Astrocyte of the spinal cord (primary cell): ENCODE measurements at regions not wholly inside any gene's neighbourhood (a gene's known extent, or its start where the extent isn't known, plus 50 kb on each side); places are given as distances from the start of the nearest gene placed in this dataset.

Experiments used
- DNase-seq: peaks from one replicate; pipeline ENCODE4 v3.0.0; 2011; ENCODE audit warnings: low read depth, low spot score
- H3K4me3 ChIP-seq: 2 replicates; pipeline ENCODE4 v1.5.1; 2011; ENCODE audit warnings: low read depth, mild to moderate bottlenecking, low read length, moderate library complexity
- CTCF ChIP-seq: IDR thresholded peaks from 2 replicates; pipeline ENCODE4 v1.5.1; 2012; ENCODE audit warnings: low read depth, mild to moderate bottlenecking, low read length, inconsistent platforms
- in situ Hi-C: cut with HindIII; loops from 2 replicates; pipeline ENCODE4 v1.10.0; 2017; ENCODE audit warnings: low sequenced_read_pairs

DNA sequence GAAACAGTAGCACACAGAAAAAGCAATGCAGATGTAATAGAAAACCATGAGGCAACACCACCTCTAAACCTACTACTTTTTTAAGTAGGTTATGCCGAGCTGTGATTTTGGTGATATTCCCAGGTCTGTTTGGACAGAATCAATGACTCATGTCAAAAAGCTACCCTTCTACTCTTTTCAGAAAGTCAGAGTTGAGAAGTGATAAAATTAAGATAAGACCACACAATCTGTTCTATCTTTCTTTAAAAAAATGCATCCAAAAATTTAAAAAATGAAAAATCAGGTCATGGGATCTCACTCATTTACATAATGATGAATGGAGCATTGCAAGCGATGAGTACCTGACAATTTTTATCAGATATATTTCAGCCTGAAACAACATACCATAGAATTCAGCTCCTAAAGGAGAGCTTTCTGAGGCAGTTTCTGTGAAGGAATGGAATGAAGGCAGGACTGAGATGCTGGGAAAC lies 826.3 kb downstream of the BCL11A start:
- no peak for DNase-seq
- in situ Hi-C loops: no loop called here
- H3K4me3 ChIP-seq: no peak overlapping the region
- no peak for TF ChIP-seq CTCF

- DNase-seq: no peak
- in situ Hi-C loops: no loop called here
These were observed 827.0 kb downstream of the BCL11A start for GRCh38 chr2:59726228-59727120.

DNA sequence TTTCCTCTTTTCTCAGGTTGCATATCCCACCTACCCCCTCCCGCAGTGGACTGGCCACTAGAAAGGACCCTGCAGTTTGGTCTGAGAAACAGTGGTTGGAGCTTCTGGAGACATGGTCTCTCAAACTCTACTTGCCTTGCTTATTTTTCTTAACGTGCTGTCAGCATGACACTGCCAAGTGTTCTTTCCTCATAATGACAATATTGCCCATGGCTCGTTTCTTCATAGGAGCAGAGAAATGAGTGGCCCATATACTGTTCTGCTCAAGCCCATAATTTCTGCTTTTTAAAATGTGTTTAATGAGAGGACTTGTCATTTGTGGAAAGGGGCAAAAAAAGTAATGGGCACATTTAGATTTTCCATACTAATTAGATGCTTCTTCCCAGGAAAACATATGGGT lies 828.7 kb downstream of the BCL11A start:
- TF ChIP-seq CTCF: no peak
- no peak for DNase-seq
- H3K4me3 ChIP-seq: no peak overlapping the region
- in situ Hi-C loops: no loop called here

More at GRCh38 chr2:59726228-59727120, 827.0 kb downstream of the BCL11A start:
- no peak for TF ChIP-seq CTCF
- no peak overlapping the region for H3K4me3 ChIP-seq

DNA sequence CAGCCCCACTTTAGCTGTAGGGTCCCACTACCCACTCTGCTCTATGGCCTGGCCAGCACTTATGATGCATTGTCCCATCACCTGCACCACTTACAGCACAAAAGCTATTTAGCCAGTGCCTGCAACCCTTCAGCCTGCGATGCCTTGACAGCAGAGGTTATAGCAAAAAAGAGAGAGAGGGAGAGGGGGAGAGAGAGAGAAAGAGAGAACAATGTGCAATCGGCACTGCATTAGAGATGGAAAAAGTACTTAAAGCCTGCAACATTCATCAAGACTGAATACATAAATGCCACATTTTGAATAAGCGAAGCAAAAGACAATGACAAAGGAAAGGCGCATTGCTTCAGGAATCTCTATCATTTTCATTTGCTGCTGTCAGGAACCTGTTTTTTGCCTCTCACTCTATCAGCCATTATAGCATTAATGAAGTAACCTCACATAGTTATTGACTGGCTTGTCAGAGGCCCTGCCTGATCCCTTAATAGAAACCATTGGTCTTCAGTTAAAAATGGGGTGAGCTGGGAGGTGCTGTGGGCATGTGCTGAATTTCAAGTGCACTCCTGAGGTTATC lies 833.1 kb downstream of the BCL11A start:
- no peak for TF ChIP-seq CTCF
- in situ Hi-C loops: no loop called here
- no peak overlapping the region for H3K4me3 ChIP-seq
- no peak for DNase-seq

GRCh38 chr2:59713577-59713976 lies 839.9 kb downstream of the BCL11A start:
- TF ChIP-seq CTCF: no peak
- in situ Hi-C loops: no loop called here
- DNase-seq: no peak
- no peak overlapping the region for H3K4me3 ChIP-seq

GRCh38 chr2:59711121-59711520 lies 842.3 kb downstream of the BCL11A start:
- TF ChIP-seq CTCF: no peak
- H3K4me3 ChIP-seq: no peak overlapping the region
- DNase-seq: no peak
- in situ Hi-C loops: no loop called here
